Esophagus (tissue), 2 donors: ENCODE measurements at regions not wholly inside any gene's neighbourhood (a gene's known extent, or its start where the extent isn't known, plus 50 kb on each side); places are given as distances from the start of the nearest gene placed in this dataset.

Source experiments
- H3K27ac ChIP-seq, 2 donors: one replicate each; pipeline ENCODE4 v1.5.1; 2013; ENCODE audit warnings: low read depth in 2 of 2, mild to moderate bottlenecking in 2 of 2, inconsistent platforms in 1 of 2, low read length in 1 of 2, moderate library complexity in 1 of 2
- H3K27me3 ChIP-seq, 2 donors: one replicate each; pipeline ENCODE4 v1.6.1; 2013; ENCODE audit warnings: low read length in 2 of 2, control low read depth in 1 of 2, mild to moderate bottlenecking in 1 of 2; ENCODE audit not compliant: insufficient read depth in 2 of 2, control insufficient read depth in 1 of 2
- H3K36me3 ChIP-seq, 2 donors: one replicate each; pipeline ENCODE4 v1.6.1; 2013; ENCODE audit warnings: low read length in 1 of 2; ENCODE audit not compliant: control insufficient read depth in 2 of 2, insufficient read depth in 2 of 2
- H3K4me1 ChIP-seq, 2 donors: one replicate each; pipeline ENCODE4 v1.6.1; 2013; ENCODE audit warnings: low read length in 1 of 2; ENCODE audit not compliant: control insufficient read depth in 2 of 2, insufficient read depth in 2 of 2
- H3K4me3 ChIP-seq, 2 donors: one replicate each; pipeline ENCODE4 v1.5.1; 2013; ENCODE audit warnings: low read length in 2 of 2, mild to moderate bottlenecking in 2 of 2, low read depth in 1 of 2, moderate library complexity in 1 of 2
- H3K9me3 ChIP-seq, 2 donors: one replicate each; pipeline ENCODE4 v1.6.1; 2013; ENCODE audit warnings: mild to moderate bottlenecking in 2 of 2, low read depth in 1 of 2, low read length in 1 of 2, moderate library complexity in 1 of 2; ENCODE audit not compliant: control insufficient read depth in 2 of 2, insufficient read depth in 1 of 2
- WGBS, 2 donors: extraction: QIAGEN DNeasy Blood & Tissue Kit; methylation state at CpG; one replicate each; pipeline ENCODE4 v1.1.7; 2013; 5-methylcytosine and 5-hydroxymethylcytosine counted together
- donor health status: healthy with polysubstance abuse.
- donor health status: Bipolar disorder and iron deficiency.

GRCh38 chr22:49382451-49382735 is 445.3 kb downstream of the BRD1 start:
- Histone ChIP-seq H3K9me3 (no peaks in the 10 kb centered on the region), H3K27me3 (no peaks in the 10 kb centered on the region), H3K4me1 (no peaks in the 10 kb centered on the region), H3K27ac (no peak overlapping the region), H3K36me3 (no peaks in the 10 kb centered on the region), H3K4me3 (no peak overlapping the region)
- 70 to 73% methylated on average over 6 of the region's 6 CpGs for WGBS, 2 donors

GRCh38 chr22:49381595-49382450 is 445.9 kb downstream of the BRD1 start:
- H3K36me3 ChIP-seq, result no peaks in the 10 kb centered on the region
- H3K27ac ChIP-seq, result no peak overlapping the region
- no peaks in the 10 kb centered on the region for H3K27me3 ChIP-seq
- 55% methylated on average over 18 of the region's 18 CpGs for WGBS, 2 donors
- no peaks in the 10 kb centered on the region for H3K9me3 ChIP-seq
- no peaks in the 10 kb centered on the region for H3K4me1 ChIP-seq
- no peak overlapping the region for H3K4me3 ChIP-seq

DNA sequence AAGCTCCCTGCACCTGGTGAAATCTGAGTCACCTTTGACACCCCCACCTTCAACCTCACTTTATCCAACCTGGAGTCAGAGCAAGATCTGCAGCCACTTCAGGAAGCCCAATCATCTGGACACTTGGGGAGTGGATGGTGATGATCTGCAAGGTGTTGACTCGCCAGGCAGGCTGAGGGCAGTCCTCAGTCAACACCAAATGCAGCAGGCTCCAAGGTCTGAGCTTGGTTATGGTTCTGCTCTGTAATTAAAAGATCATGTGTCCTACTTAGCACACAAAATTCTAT is 446.9 kb downstream of the BRD1 start:
- no peak overlapping the region for H3K27ac ChIP-seq
- no peak overlapping the region for H3K4me3 ChIP-seq
- H3K27me3 ChIP-seq, result no peaks in the 10 kb centered on the region
- 47 to 69% methylated on average over 1 of the region's 1 CpG for WGBS, 2 donors
- no peaks in the 10 kb centered on the region for H3K4me1 ChIP-seq
- no peaks in the 10 kb centered on the region for H3K36me3 ChIP-seq
- H3K9me3 ChIP-seq, result no peaks in the 10 kb centered on the region

DNA sequence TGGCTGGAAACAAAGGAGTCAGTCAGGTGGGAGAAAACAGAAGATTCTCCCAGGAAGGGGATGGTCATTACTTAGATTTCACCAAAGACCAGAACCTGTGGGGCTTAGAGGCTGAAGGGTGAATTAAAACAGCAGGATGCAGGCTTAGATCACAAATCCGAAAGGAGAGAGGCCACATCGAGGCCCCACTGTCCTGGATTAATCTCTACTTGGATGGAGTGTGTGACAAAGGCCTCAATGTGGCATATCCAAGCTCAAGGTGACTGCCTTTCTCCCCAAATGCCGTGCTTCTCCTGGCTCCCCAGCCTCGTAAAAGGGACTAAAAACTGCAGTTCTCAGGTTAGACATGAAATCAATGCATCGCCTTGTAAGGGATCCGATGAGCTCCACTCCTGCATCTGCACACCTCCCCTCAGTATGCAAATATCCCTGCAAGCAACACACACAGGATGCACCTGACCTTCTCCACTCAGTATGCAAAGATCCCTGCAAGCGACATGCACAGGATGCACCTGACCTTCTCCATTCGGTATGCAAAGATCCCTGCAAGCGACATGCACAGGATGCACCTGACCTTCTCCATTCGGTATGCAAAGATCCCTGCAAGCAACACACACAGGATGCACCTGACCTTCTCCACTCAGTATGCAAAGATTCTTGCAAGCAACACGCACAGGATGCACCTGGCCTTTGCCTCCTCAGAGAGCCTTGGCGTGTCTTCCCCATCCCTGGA is 447.4 kb downstream of the BRD1 start:
- Histone ChIP-seq H3K4me1 (no peaks in the 10 kb centered on the region), H3K27ac (no peak overlapping the region), H3K36me3 (no peaks in the 10 kb centered on the region), H3K9me3 (no peaks in the 10 kb centered on the region), H3K27me3 (no peaks in the 10 kb centered on the region), H3K4me3 (no peak overlapping the region)
- WGBS, 2 donors, result 65 to 67% methylated on average over 12 of the region's 12 CpGs

GRCh38 chr22:49377306-49377705 is 450.4 kb downstream of the BRD1 start:
- no peaks in the 10 kb centered on the region for H3K4me1 ChIP-seq
- 82 to 83% methylated on average over 13 of the region's 13 CpGs for WGBS, 2 donors
- no peaks in the 10 kb centered on the region for H3K9me3 ChIP-seq
- H3K27me3 ChIP-seq, result no peaks in the 10 kb centered on the region
- H3K27ac ChIP-seq, result no peak overlapping the region
- no peak overlapping the region for H3K4me3 ChIP-seq
- no peaks in the 10 kb centered on the region for H3K36me3 ChIP-seq

- H3K4me3 ChIP-seq, result no peak overlapping the region
- no peaks in the 10 kb centered on the region for H3K36me3 ChIP-seq
- 76 to 77% methylated on average over 17 of the region's 17 CpGs for WGBS, 2 donors
- no peak overlapping the region for H3K27ac ChIP-seq
- no peaks in the 10 kb centered on the region for H3K27me3 ChIP-seq
- no peaks in the 10 kb centered on the region for H3K4me1 ChIP-seq
- H3K9me3 ChIP-seq, result peaks cover 0 to 2% of the 10 kb centered on the region in 2 donors
These were observed 453.9 kb downstream of the BRD1 start for GRCh38 chr22:49373801-49374226.

DNA sequence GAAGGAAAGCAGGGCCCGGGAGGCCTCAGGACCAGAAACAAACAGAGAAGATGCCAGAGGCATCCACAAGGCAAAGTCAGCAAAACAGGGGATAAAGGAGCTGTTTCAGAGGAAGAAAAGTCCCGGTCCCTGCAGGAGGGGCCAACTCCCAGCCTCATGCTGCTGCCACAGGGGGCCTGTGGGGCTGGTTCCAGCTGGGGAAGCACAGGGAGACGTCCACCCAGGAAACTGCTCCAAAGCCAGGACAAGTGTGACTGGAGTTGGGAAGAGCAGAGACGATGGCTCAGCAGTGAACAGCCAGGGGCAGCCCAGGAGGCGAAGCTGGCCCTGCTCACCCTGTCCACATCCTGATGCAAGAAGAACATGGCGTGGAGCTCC is 454.4 kb downstream of the BRD1 start:
- Histone ChIP-seq H3K4me1 (no peaks in the 10 kb centered on the region), H3K9me3 (peaks cover 0 to 2% of the 10 kb centered on the region in 2 donors), H3K27me3 (no peaks in the 10 kb centered on the region), H3K4me3 (no peak overlapping the region), H3K36me3 (no peaks in the 10 kb centered on the region), H3K27ac (no peak overlapping the region)
- WGBS, 2 donors, result 67 to 70% methylated on average over 6 of the region's 6 CpGs

DNA sequence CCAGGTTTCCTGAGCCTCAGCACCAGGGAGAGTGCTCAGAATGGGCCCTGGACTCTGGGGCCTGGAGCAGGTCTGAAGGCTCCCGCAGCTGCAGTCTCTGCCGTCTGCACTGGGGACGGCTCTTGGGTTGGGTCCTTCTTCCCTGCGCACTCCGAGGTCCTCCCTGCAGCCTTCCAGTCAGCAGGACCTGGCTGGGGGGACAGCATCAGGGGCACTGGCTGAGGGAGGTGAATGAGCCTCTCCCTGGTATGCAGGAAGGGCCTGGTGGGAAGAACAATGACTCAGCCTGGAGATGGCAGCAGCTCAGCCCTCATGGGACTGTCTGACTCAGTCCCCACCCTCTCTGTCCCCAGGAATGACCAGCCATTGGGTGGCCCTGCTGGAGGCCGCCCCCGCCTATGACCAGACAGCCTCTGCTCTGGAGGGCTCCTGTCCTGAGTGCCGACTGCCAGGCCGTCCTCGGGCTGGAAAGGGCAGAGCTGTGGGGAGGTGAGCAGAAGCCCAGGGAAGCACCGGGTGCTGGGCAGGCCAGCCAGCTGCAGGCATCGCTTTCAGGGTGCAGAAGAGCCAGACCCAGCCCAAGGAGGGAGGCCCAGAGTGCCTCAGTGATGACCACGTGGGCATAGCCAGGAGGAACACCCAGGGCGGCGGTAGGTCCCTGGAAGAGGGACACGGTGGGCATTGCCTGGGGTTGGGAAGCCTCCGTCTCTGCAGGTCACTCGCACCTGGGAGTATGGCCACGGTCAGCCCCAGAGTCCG is 455.0 kb downstream of the BRD1 start:
- H3K4me1 ChIP-seq, result no peaks in the 10 kb centered on the region
- peaks cover 0 to 2% of the 10 kb centered on the region in 2 donors for H3K9me3 ChIP-seq
- 55 to 60% methylated on average over 20 of the region's 20 CpGs for WGBS, 2 donors
- H3K27ac ChIP-seq, result no peak overlapping the region
- no peaks in the 10 kb centered on the region for H3K36me3 ChIP-seq
- H3K4me3 ChIP-seq, result no peak overlapping the region
- H3K27me3 ChIP-seq, result no peaks in the 10 kb centered on the region

DNA sequence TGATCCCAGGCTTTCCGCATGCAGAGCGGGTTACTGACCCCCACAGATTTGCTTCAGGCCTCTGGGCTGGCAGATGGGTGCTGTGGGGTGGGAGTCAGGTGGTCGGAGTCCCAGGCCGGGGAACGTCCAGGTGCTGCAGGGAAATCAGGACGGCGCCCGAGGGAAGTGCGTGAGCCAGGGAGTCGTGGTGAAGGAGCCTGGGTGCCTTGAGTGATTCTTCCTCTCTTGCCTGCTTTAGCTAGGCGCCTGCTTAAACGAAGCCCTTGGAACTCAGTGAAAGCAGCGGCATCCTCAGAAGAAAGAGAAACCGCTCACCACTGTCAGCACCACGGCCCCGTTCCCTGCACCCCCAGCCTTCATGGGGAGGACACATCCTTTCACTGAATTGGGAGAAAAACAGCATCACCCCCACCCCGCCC is 455.6 kb downstream of the BRD1 start:
- Histone ChIP-seq H3K27me3 (no peaks in the 10 kb centered on the region), H3K9me3 (peaks cover 0 to 2% of the 10 kb centered on the region in 2 donors), H3K4me1 (no peaks in the 10 kb centered on the region), H3K36me3 (no peaks in the 10 kb centered on the region), H3K4me3 (no peak overlapping the region), H3K27ac (no peak overlapping the region)
- 70 to 72% methylated on average over 17 of the region's 17 CpGs for WGBS, 2 donors
